ENCODE measurements at regions not wholly inside any gene's neighbourhood (a gene's known extent, or its start where the extent isn't known, plus 50 kb on each side); places are given as distances from the start of the nearest gene placed in this dataset.

DNA sequence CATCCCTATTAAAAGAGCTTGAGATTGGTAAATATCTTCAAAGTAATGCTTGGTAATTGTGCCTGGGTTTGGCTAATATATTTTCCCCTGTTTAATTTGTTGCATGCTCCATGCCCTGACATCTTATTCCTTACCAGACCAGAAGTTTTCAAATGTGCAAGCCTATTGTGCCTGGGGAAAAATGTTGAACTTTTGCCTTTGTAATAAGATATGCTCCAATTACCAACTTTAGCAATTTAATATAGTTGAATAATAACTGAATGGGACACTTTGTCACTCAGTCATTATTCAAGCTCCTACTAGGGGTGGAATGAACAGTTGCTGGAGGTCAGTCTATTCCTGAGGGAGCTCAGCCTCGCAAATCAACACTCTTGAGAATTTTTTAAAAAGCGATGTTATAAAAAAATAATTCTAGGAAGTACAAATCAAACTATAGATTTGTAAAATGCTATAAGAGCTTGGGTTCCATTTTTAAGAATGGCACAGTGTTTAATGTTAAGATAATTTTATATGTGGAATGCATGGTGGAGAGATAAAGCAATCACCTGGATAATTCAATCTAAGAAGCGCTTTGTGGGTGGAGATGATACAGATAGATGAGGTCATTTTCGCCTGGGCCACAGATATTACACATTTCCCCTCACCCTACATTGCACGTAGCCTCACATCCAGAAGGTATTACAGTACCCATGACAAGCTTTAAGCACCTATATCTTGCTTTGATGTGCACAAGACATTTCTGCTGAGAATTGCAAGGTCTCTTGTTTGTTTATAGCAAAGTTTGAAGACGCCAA, 231.8 kb downstream of the PIK3R1 start:
- Histone ChIP-seq H2AFZ (ENCODE audit: low read length) (no peak overlapping the region), H3K4me1 (ENCODE audit: insufficient read depth, low read length, severe bottlenecking) (no peaks in the 10 kb centered on the region), H3K36me3 (ENCODE audit: insufficient read depth, low read length) (no peaks in the 10 kb centered on the region), H3K27me3 (ENCODE audit: insufficient read depth, low read length) (no peaks in the 10 kb centered on the region), H3K4me2 (ENCODE audit: low read length) (no peak overlapping the region), H4K20me1 (ENCODE audit: insufficient read depth, low read length) (no peaks in the 10 kb centered on the region), H3K9ac (ENCODE audit: low read length) (no peak overlapping the region), H3F3A (ENCODE audit: insufficient read depth, low read length) (no peaks in the 10 kb centered on the region), H3K27ac (ENCODE audit: low read depth, low read length, poor library complexity, severe bottlenecking) (no peak overlapping the region), H3K9me2 (ENCODE audit: low read depth, low read length) (no peaks in the 10 kb centered on the region), H3K79me2 (ENCODE audit: insufficient read depth, low read length) (no peaks in the 10 kb centered on the region), H3K4me3 (ENCODE audit: low read depth, low read length, poor library complexity, severe bottlenecking) (no peak overlapping the region), H3K9me3 (ENCODE audit: low read length) (no peaks in the 10 kb centered on the region)
- no peak for TF ChIP-seq EZH2 (IDR thresholded peaks at IDR 0.05; ENCODE audit: borderline replicate concordance, low read length)
- TF ChIP-seq, protein P1, sequence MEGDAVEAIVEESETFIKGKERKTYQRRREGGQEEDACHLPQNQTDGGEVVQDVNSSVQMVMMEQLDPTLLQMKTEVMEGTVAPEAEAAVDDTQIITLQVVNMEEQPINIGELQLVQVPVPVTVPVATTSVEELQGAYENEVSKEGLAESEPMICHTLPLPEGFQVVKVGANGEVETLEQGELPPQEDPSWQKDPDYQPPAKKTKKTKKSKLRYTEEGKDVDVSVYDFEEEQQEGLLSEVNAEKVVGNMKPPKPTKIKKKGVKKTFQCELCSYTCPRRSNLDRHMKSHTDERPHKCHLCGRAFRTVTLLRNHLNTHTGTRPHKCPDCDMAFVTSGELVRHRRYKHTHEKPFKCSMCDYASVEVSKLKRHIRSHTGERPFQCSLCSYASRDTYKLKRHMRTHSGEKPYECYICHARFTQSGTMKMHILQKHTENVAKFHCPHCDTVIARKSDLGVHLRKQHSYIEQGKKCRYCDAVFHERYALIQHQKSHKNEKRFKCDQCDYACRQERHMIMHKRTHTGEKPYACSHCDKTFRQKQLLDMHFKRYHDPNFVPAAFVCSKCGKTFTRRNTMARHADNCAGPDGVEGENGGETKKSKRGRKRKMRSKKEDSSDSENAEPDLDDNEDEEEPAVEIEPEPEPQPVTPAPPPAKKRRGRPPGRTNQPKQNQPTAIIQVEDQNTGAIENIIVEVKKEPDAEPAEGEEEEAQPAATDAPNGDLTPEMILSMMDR (IDR thresholded peaks at IDR 0.05; ENCODE audit: low read length): no peak

DNA sequence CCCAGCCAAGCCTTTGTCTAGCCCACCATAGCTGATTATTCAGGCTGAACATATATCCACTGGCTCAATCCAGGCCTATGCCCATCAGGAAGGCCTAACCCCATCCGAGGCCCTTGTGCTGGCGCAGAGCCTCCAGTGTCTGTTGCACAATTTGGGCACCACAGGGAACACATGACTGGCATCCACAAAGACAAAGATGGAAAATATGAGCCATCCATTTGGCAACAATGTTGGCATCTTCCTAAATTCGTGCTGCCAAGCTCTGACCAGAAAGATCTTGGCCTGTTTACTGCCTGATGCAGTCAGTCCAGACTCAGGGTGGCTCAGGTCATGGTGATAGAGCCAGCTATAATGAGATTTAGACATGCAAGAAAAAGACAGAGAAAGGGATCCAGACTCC, 233.8 kb downstream of the PIK3R1 start:
- Histone ChIP-seq H3K36me3 (ENCODE audit: insufficient read depth, low read length) (no peaks in the 10 kb centered on the region), H3K4me1 (ENCODE audit: insufficient read depth, low read length, severe bottlenecking) (no peaks in the 10 kb centered on the region), H3K27ac (ENCODE audit: low read depth, low read length, poor library complexity, severe bottlenecking) (no peak overlapping the region), H3K79me2 (ENCODE audit: insufficient read depth, low read length) (no peaks in the 10 kb centered on the region), H3K9me2 (ENCODE audit: low read depth, low read length) (no peaks in the 10 kb centered on the region), H3F3A (ENCODE audit: insufficient read depth, low read length) (no peaks in the 10 kb centered on the region), H2AFZ (ENCODE audit: low read length) (no peak overlapping the region), H3K4me2 (ENCODE audit: low read length) (no peak overlapping the region), H3K4me3 (ENCODE audit: low read depth, low read length, poor library complexity, severe bottlenecking) (no peak overlapping the region), H3K27me3 (ENCODE audit: insufficient read depth, low read length) (no peaks in the 10 kb centered on the region), H3K9me3 (ENCODE audit: low read length) (no peaks in the 10 kb centered on the region), H4K20me1 (ENCODE audit: insufficient read depth, low read length) (no peaks in the 10 kb centered on the region), H3K9ac (ENCODE audit: low read length) (no peak overlapping the region)
- TF ChIP-seq, protein P1 (IDR thresholded peaks at IDR 0.05; ENCODE audit: low read length): no peak
- no peak for TF ChIP-seq EZH2 (IDR thresholded peaks at IDR 0.05; ENCODE audit: borderline replicate concordance, low read length)

DNA sequence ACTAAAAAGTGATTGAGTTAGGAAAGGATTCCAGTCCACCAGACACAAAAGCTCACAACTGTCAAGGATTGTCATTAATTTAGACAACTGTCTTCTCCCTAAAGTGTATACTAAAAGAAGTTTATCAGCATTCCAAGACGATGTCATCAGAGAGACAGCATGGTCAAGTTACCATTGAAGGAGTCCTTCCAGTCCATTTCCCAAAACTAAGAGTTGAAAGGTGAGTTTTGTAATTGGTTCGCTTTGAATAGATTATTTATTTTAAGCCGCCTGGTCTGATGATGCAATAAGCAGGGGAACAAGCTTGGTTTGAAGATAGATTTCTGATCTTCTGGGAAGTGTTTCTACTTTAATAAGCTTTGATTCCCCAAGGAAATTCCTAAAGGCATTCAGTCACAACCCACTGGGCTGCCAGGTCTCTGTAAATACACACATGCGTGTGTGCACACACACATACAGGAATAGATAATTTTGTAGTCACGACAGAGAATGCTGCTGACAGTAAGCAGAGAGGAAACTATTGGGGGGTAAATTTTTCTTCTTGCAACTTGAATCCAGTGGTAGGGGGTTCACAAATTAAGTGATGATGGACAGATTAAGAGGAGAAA, 234.8 kb downstream of the PIK3R1 start:
- no peak overlapping the region for H3K27ac ChIP-seq (ENCODE audit: low read depth, low read length, poor library complexity, severe bottlenecking)

More for the DNA sequence above, 234.8 kb downstream of the PIK3R1 start:
- H4K20me1 ChIP-seq (ENCODE audit: insufficient read depth, low read length): no peaks in the 10 kb centered on the region
- TF ChIP-seq EZH2 (IDR thresholded peaks at IDR 0.05; ENCODE audit: borderline replicate concordance, low read length): no peak
- TF ChIP-seq, protein P1 (IDR thresholded peaks at IDR 0.05; ENCODE audit: low read length): no peak
- H3K9ac ChIP-seq (ENCODE audit: low read length): no peak overlapping the region
- no peaks in the 10 kb centered on the region for H3K9me3 ChIP-seq (ENCODE audit: low read length)
- no peaks in the 10 kb centered on the region for H3K9me2 ChIP-seq (ENCODE audit: low read depth, low read length)
- no peaks in the 10 kb centered on the region for H3K79me2 ChIP-seq (ENCODE audit: insufficient read depth, low read length)
- no peaks in the 10 kb centered on the region for H3K4me1 ChIP-seq (ENCODE audit: insufficient read depth, low read length, severe bottlenecking)
- H3K4me3 ChIP-seq (ENCODE audit: low read depth, low read length, poor library complexity, severe bottlenecking): no peak overlapping the region
- no peak overlapping the region for H2AFZ ChIP-seq (ENCODE audit: low read length)
- no peaks in the 10 kb centered on the region for H3K27me3 ChIP-seq (ENCODE audit: insufficient read depth, low read length)
- no peak overlapping the region for H3K4me2 ChIP-seq (ENCODE audit: low read length)
- H3K36me3 ChIP-seq (ENCODE audit: insufficient read depth, low read length): no peaks in the 10 kb centered on the region
- H3F3A ChIP-seq (ENCODE audit: insufficient read depth, low read length): no peaks in the 10 kb centered on the region
